ENCODE measurements at regions not wholly inside any gene's neighbourhood (a gene's known extent, or its start where the extent isn't known, plus 50 kb on each side); places are given as distances from the start of the nearest gene placed in this dataset.
A peak's percentile ranks its signal among the peaks of the same experiment; 100 is the strongest.
"Not testable (repeated sequence)": the region's sequence is repeated elsewhere in the genome, so short reads cannot be mapped to it uniquely, and the experiment has no call there.

- DNase-seq (ENCODE audit: low spot score), result no peak
Measured at GRCh38 chr20:11511821-11512220, 405.9 kb upstream of the BTBD3 start.

- DNase-seq (ENCODE audit: low spot score), result not testable (repeated sequence)
Measured at GRCh38 chr20:11513241-11513745, 404.4 kb upstream of the BTBD3 start.

- no peak for DNase-seq (ENCODE audit: low spot score)
Measured at GRCh38 chr20:11516448-11516847, 401.2 kb upstream of the BTBD3 start.

- DNase-seq (ENCODE audit: low spot score), result no peak
Measured at GRCh38 chr20:11520596-11520995, 397.1 kb upstream of the BTBD3 start.

- DNase-seq (ENCODE audit: low spot score), result no peak
Measured at GRCh38 chr20:11521476-11522365, 396.0 kb upstream of the BTBD3 start.

GRCh38 chr20:11522366-11522741 lies 395.3 kb upstream of the BTBD3 start:
- no peak for DNase-seq (ENCODE audit: low spot score)

- DNase-seq (ENCODE audit: low spot score), result no peak
Measured at GRCh38 chr20:11529047-11529446, 388.6 kb upstream of the BTBD3 start.

DNA sequence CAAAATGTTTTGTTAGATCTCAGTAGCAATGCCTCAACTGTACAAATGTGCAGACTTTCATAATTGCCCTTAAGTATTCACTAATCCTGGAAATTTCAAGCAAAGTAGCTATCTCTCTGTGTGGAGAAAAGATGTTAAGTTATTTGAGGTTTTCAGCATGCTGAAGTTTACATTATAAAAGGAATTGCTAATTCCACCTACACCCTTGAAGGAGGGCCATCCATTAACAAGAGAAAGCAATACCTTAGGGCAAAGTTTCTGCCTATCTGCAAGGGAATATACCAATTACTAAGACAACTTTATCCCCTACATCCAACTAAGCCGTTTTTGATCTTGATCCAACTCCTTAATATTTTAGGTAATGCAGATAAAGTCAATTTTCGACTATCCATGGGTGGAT lies 380.7 kb upstream of the BTBD3 start:
- DNase-seq (ENCODE audit: low spot score), result no peak

DNA sequence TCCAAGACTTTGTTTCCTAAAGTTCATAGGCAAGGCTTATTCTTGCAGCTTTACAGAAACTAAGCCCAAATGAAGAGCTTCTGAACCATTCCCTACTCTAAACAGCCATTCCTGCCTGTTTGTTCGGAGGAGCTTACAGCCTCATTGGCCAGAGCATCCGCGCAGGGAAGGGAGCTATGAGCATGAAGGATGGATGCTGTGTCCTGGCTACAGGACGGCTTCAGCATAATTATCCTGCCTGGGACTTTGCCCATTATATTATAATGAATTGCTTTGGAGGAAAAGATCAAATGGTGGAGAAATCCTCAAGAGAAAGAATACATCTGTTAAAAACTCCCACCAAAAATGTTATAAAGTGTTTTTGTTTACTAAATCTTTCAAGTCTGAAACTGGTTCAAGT lies 378.2 kb upstream of the BTBD3 start:
- no peak for DNase-seq (ENCODE audit: low spot score)

DNA sequence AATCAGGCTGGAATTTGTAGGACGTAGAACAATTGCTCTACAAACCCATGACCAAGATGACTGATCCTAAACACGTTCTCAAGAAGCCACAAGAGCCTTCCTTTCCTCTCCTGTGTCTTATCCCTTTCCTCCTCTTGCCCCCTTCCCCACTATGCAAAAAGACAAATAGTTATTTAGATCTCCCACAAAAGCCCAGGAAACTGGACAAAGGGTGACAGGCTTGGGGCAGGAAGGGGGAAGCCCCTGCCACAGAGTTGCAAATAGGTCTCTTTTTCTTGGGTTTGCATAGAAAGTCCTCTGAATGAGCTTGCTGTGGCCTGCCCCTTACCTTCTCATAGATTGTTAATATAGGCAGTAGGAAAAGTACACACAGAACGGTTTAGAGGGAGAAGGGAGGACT lies 377.1 kb upstream of the BTBD3 start:
- DNase-seq (ENCODE audit: low spot score), result no peak

- DNase-seq (ENCODE audit: low spot score), result no peak
Measured at GRCh38 chr20:11542645-11543044, 375.0 kb upstream of the BTBD3 start.

GRCh38 chr20:11544029-11544678 lies 373.5 kb upstream of the BTBD3 start:
- peak; percentile 72 for DNase-seq (ENCODE audit: low spot score)

GRCh38 chr20:11546939-11547338 lies 370.8 kb upstream of the BTBD3 start:
- no peak for DNase-seq (ENCODE audit: low spot score)

- no peak for DNase-seq (ENCODE audit: low spot score)
Measured at GRCh38 chr20:11549172-11550103, 368.3 kb upstream of the BTBD3 start.

DNA sequence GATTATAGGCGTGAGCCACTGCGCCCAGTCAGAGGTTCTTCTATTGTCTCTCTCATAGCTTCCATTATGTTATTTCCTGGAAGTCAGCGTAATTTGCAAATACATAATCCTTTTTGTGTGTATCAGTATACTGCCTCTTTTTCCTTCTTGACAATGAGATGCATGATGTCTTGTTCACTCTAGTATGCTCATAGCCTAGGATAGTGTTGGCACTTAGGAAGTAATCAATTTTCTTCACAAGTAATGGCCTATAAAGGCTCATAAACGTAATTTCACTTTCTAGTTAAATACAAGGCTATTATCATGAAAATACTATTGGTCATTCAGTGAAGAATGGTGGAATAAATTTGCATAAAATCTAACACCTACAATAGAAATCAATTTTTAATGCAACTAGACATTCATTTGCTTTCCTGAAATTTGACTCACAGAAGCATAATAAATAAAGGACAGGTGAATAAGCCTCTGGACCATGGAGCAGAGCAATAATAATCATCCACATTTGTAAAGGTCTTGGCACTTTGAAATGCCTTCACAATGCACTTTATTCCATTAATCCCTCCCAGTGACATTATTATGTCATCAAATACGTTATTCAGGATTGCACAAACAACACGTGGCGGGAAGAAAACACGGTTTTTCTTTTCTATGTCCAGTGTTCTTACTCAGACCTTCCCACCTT lies 366.9 kb upstream of the BTBD3 start:
- DNase-seq (ENCODE audit: low spot score), result no peak

DNA sequence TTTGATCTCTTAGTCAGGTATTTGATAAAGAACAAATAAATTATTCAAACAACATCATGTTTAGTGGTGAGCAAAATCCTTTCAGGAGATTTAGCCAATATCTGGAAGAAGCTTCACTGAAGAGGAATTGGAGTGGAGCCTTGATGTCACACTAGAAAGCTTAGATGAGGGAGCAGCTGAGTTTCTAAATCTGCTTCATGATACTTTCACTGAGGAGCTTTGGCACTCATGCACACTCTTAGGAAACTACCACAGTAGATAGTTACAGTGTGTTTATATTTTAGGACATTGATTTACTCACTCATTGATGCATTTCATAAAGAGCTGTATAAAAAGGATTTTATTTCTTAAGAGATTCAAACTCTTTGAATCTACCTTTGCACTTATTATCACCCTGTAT lies 366.2 kb upstream of the BTBD3 start:
- DNase-seq (ENCODE audit: low spot score), result no peak

DNA sequence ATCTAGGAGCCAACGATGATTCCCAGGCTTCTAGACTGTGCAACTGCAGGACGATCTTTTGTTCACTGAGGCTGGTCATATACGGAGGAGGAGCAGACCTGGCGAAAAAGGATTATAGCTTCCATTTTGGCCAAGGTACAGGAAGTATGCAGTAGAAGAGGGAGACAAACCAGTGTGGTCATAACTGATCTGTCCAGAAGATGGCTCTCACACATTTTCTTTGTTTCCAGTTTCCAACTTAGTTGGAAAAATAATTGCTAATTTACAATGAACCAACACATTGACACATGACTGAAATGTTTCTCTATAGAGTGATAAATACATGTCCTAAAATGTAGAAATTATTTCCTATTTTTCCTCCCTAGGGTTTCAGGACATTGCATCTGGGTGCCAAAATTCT lies 364.1 kb upstream of the BTBD3 start:
- DNase-seq (ENCODE audit: low spot score), result peak; percentile 38

GRCh38 chr20:11555510-11555909 lies 362.2 kb upstream of the BTBD3 start:
- DNase-seq (ENCODE audit: low spot score), result no peak

GRCh38 chr20:11556410-11556809 lies 361.3 kb upstream of the BTBD3 start:
- no peak for DNase-seq (ENCODE audit: low spot score)

DNA sequence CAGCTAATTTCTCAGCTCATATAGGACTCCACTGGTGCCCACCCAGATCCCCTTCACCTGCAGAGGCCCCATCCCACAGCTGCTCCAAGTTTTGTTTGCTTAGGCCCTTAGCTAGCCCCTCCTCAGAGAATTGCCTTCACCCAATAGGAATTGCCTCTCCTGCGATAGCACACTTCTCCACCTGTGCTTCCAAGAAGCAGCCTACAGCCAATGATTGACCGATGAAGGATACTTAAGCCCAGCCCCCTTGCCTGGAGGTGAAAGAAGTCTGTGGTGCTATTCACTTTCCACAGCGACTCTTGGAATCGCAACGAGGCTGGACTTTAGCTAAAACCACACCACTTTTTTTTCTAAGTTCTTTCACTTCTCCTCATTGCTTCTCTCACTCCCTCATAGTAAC lies 353.2 kb upstream of the BTBD3 start:
- no peak for DNase-seq (ENCODE audit: low spot score)

DNA sequence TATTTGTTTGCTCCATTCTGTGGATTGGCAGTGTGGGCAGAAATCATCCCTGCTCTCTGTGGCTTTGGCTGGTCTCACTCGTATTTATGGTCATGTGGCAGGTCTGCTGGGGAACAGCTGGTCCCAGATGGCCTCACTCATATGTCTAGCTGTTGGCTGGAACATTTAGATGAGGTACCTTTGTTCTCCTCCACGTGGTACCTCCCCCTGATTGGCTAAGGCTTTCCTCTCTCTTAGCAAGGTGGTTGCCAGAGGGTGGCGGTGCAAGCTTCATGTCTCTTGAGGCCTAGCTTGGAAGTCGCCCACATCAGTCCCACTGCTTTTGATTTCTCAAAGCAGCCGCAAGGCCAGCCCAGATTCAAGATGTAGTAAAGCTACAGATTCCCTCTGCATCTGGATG lies 348.5 kb upstream of the BTBD3 start:
- DNase-seq (ENCODE audit: low spot score), result no peak

GRCh38 chr20:11573507-11573906 lies 344.2 kb upstream of the BTBD3 start:
- no peak for DNase-seq (ENCODE audit: low spot score)
